ENCODE measurements at regions not wholly inside any gene's neighbourhood (a gene's known extent, or its start where the extent isn't known, plus 50 kb on each side); places are given as distances from the start of the nearest gene placed in this dataset.
"Not testable (repeated sequence)": the region's sequence is repeated elsewhere in the genome, so short reads cannot be mapped to it uniquely, and the experiment has no call there.

- in situ Hi-C loops (cut with HindIII; ENCODE audit: low pct_ligation_motif_present, low pct_unique_long_range_greater_than_20kb, low sequenced_read_pairs), result no loop called here
- no peak for DNase-seq
Measured at GRCh38 chrX:34576864-34577263, 80.2 kb downstream of the TMEM47 start.

- no peak for DNase-seq
- in situ Hi-C loops (cut with HindIII; ENCODE audit: low pct_ligation_motif_present, low pct_unique_long_range_greater_than_20kb, low sequenced_read_pairs), result no loop called here
Measured at GRCh38 chrX:34565981-34566380, 91.1 kb downstream of the TMEM47 start.

- peak; percentile 2 for DNase-seq
- in situ Hi-C loops (cut with HindIII; ENCODE audit: low pct_ligation_motif_present, low pct_unique_long_range_greater_than_20kb, low sequenced_read_pairs), result no loop called here
Measured at GRCh38 chrX:34563804-34564203, 93.3 kb downstream of the TMEM47 start.

GRCh38 chrX:34563061-34563460, 94.0 kb downstream of the TMEM47 start:
- DNase-seq, result no peak
- in situ Hi-C loops (cut with HindIII; ENCODE audit: low pct_ligation_motif_present, low pct_unique_long_range_greater_than_20kb, low sequenced_read_pairs), result no loop called here

GRCh38 chrX:34562006-34562405, 95.1 kb downstream of the TMEM47 start:
- in situ Hi-C loops (cut with HindIII; ENCODE audit: low pct_ligation_motif_present, low pct_unique_long_range_greater_than_20kb, low sequenced_read_pairs), result no loop called here
- no peak for DNase-seq

- in situ Hi-C loops (cut with HindIII; ENCODE audit: low pct_ligation_motif_present, low pct_unique_long_range_greater_than_20kb, low sequenced_read_pairs), result no loop called here
- DNase-seq, result no peak
Measured at GRCh38 chrX:34560180-34560579, 96.9 kb downstream of the TMEM47 start.

GRCh38 chrX:34559325-34559724, 97.8 kb downstream of the TMEM47 start:
- in situ Hi-C loops (cut with HindIII; ENCODE audit: low pct_ligation_motif_present, low pct_unique_long_range_greater_than_20kb, low sequenced_read_pairs), result no loop called here
- DNase-seq, result peak; percentile 20

GRCh38 chrX:34557733-34558132, 99.4 kb downstream of the TMEM47 start:
- DNase-seq, result no peak
- in situ Hi-C loops (cut with HindIII; ENCODE audit: low pct_ligation_motif_present, low pct_unique_long_range_greater_than_20kb, low sequenced_read_pairs), result no loop called here

GRCh38 chrX:34555481-34555880, 101.6 kb downstream of the TMEM47 start:
- no peak for DNase-seq
- in situ Hi-C loops (cut with HindIII; ENCODE audit: low pct_ligation_motif_present, low pct_unique_long_range_greater_than_20kb, low sequenced_read_pairs), result no loop called here

- DNase-seq, result no peak
- in situ Hi-C loops (cut with HindIII; ENCODE audit: low pct_ligation_motif_present, low pct_unique_long_range_greater_than_20kb, low sequenced_read_pairs), result no loop called here
Measured at GRCh38 chrX:34546366-34546765, 110.7 kb downstream of the TMEM47 start.

- in situ Hi-C loops (cut with HindIII; ENCODE audit: low pct_ligation_motif_present, low pct_unique_long_range_greater_than_20kb, low sequenced_read_pairs), result no loop called here
- DNase-seq, result no peak
Measured at GRCh38 chrX:34528081-34528480, 129.0 kb downstream of the TMEM47 start.

GRCh38 chrX:34521563-34521962, 135.5 kb downstream of the TMEM47 start:
- in situ Hi-C loops (cut with HindIII; ENCODE audit: low pct_ligation_motif_present, low pct_unique_long_range_greater_than_20kb, low sequenced_read_pairs), result no loop called here
- DNase-seq, result peak; percentile 14

- DNase-seq, result no peak
- in situ Hi-C loops (cut with HindIII; ENCODE audit: low pct_ligation_motif_present, low pct_unique_long_range_greater_than_20kb, low sequenced_read_pairs), result no loop called here
Measured at GRCh38 chrX:34509394-34509793, 147.7 kb downstream of the TMEM47 start.

- in situ Hi-C loops (cut with HindIII; ENCODE audit: low pct_ligation_motif_present, low pct_unique_long_range_greater_than_20kb, low sequenced_read_pairs), result no loop called here
- DNase-seq, result no peak
Measured at GRCh38 chrX:34503119-34503518, 154.0 kb downstream of the TMEM47 start.

- no peak for DNase-seq
- in situ Hi-C loops (cut with HindIII; ENCODE audit: low pct_ligation_motif_present, low pct_unique_long_range_greater_than_20kb, low sequenced_read_pairs), result no loop called here
Measured at GRCh38 chrX:34493086-34493485, 164.0 kb downstream of the TMEM47 start.

- in situ Hi-C loops (cut with HindIII; ENCODE audit: low pct_ligation_motif_present, low pct_unique_long_range_greater_than_20kb, low sequenced_read_pairs), result no loop called here
- DNase-seq, result no peak
Measured at GRCh38 chrX:34491126-34491525, 166.0 kb downstream of the TMEM47 start.

- DNase-seq, result no peak
- in situ Hi-C loops (cut with HindIII; ENCODE audit: low pct_ligation_motif_present, low pct_unique_long_range_greater_than_20kb, low sequenced_read_pairs), result no loop called here
Measured at GRCh38 chrX:34487364-34487763, 169.7 kb downstream of the TMEM47 start.

- in situ Hi-C loops (cut with HindIII; ENCODE audit: low pct_ligation_motif_present, low pct_unique_long_range_greater_than_20kb, low sequenced_read_pairs), result no loop called here
- no peak for DNase-seq
Measured at GRCh38 chrX:34483980-34484379, 173.1 kb downstream of the TMEM47 start.

- DNase-seq, result no peak
- in situ Hi-C loops (cut with HindIII; ENCODE audit: low pct_ligation_motif_present, low pct_unique_long_range_greater_than_20kb, low sequenced_read_pairs), result no loop called here
Measured at GRCh38 chrX:34470507-34470906, 186.6 kb downstream of the TMEM47 start.

- in situ Hi-C loops (cut with HindIII; ENCODE audit: low pct_ligation_motif_present, low pct_unique_long_range_greater_than_20kb, low sequenced_read_pairs), result no loop called here
Measured at GRCh38 chrX:34467437-34467836, 189.6 kb downstream of the TMEM47 start.

GRCh38 chrX:34463220-34463619, 193.9 kb downstream of the TMEM47 start:
- DNase-seq; in situ Hi-C loops (cut with HindIII; ENCODE audit: low pct_ligation_motif_present, low pct_unique_long_range_greater_than_20kb, low sequenced_read_pairs): not testable (repeated sequence)

More at GRCh38 chrX:34467437-34467836, 189.6 kb downstream of the TMEM47 start:
- DNase-seq, result no peak

All from ACHN (cell line).